CD4-positive, alpha-beta T cell (primary cell): ENCODE measurements at regions not wholly inside any gene's neighbourhood (a gene's known extent, or its start where the extent isn't known, plus 50 kb on each side); places are given as distances from the start of the nearest gene placed in this dataset.

ENCODE experiments used
- ATAC-seq: fragments of 200-7000 bp; cut with Tn5 transposase; one replicate; pipeline ENCODE4 v1.10.0; 2022; ENCODE audit warnings: mild to moderate bottlenecking; ENCODE audit not compliant: poor library complexity
- CTCF ChIA-PET: fragments of 350-600 bp; sonication (Branson Sonifier 250); formaldehyde crosslinking; loops from one replicate; lab custom pipeline; 2021; ENCODE audit warnings: antibody characterized with exemption, inconsistent platforms; lab: Charles Lee
- POLR2A ChIA-PET: fragments of 350-600 bp; sonication (Branson Sonifier 250); formaldehyde crosslinking; loops from one replicate; lab custom pipeline; 2021; ENCODE audit warnings: antibody characterized with exemption, inconsistent platforms; lab: Charles Lee
- DNase-seq, 14 experiments: peaks; one replicate each; pipeline ENCODE4 v3.0.0-alpha.2; 2013 to 2020; ENCODE audit warnings: mixed read lengths in 2 of 14
- H3K27ac ChIP-seq, 2 donors: one replicate each; pipeline versions ENCODE4 v1.5.1 to v1.7.0; 2013; ENCODE audit warnings: low read length in 2 of 2, low read depth in 1 of 2, mild to moderate bottlenecking in 1 of 2
- H3K27me3 ChIP-seq, 2 experiments: 1 replicate in 1 of 2; 2 replicates in 1 of 2; pipeline versions ENCODE4 v1.6.1 to v1.7.0; 2013; ENCODE audit warnings: low read length in 2 of 2, control low read depth in 1 of 2, mild to moderate bottlenecking in 1 of 2, moderate library complexity in 1 of 2; ENCODE audit not compliant: insufficient read depth in 2 of 2, control insufficient read depth in 1 of 2
- H3K36me3 ChIP-seq: one replicate; pipeline ENCODE4 v1.6.1; 2013; ENCODE audit warnings: low read length, control low read depth; ENCODE audit not compliant: insufficient read depth
- H3K4me1 ChIP-seq: one replicate; pipeline ENCODE4 v1.6.1; 2013; ENCODE audit warnings: low read length, control low read depth; ENCODE audit not compliant: insufficient read depth
- H3K4me3 ChIP-seq: one replicate; pipeline ENCODE4 v1.5.1; 2013; ENCODE audit warnings: mild to moderate bottlenecking, low read length, moderate library complexity
- H3K9me3 ChIP-seq, 2 experiments: 1 replicate in 1 of 2; 2 replicates in 1 of 2; pipeline versions ENCODE4 v1.6.1 to v1.7.0; 2013; ENCODE audit warnings: low read length in 2 of 2, mild to moderate bottlenecking in 2 of 2, control low read depth in 1 of 2, moderate library complexity in 1 of 2; ENCODE audit not compliant: control insufficient read depth in 1 of 2, insufficient read depth in 1 of 2
- H3K27ac Mint-ChIP-seq: one replicate; pipeline ENCODE4 v1.8.0; 2020; ENCODE audit warnings: mixed read lengths
- H3K27me3 Mint-ChIP-seq: one replicate; pipeline ENCODE4 v1.8.0; 2021; ENCODE audit warnings: mixed read lengths
- H3K36me3 Mint-ChIP-seq: one replicate; pipeline ENCODE4 v1.8.0; 2021; ENCODE audit warnings: low read depth, mixed read lengths
- H3K4me1 Mint-ChIP-seq: one replicate; pipeline ENCODE4 v1.8.0; 2021; ENCODE audit warnings: low read depth, mixed read lengths
- H3K4me3 Mint-ChIP-seq: one replicate; pipeline ENCODE4 v1.8.0; 2020; ENCODE audit warnings: mild to moderate bottlenecking, mixed read lengths
- H3K9me3 Mint-ChIP-seq: one replicate; pipeline ENCODE4 v1.8.0; 2020; ENCODE audit warnings: mixed read lengths
- intact Hi-C, 2 experiments: fragments of 100-400 bp; cut with DNase I in 1 of 2; cut with micrococcal nuclease in 1 of 2; formaldehyde crosslinking; loops; one replicate each; pipeline versions ENCODE4 v1.15.1 to v1.9.0; 2023 to 2025; cut with DNase I, micrococcal nuclease
- TF ChIP-seq, protein P1 (sequence below): fragments of 200-600 bp; IDR thresholded peaks from one replicate; pipeline ENCODE4 v1.8.0; 2022; ENCODE audit warnings: antibody characterized with exemption, mild to moderate bottlenecking

DNA sequence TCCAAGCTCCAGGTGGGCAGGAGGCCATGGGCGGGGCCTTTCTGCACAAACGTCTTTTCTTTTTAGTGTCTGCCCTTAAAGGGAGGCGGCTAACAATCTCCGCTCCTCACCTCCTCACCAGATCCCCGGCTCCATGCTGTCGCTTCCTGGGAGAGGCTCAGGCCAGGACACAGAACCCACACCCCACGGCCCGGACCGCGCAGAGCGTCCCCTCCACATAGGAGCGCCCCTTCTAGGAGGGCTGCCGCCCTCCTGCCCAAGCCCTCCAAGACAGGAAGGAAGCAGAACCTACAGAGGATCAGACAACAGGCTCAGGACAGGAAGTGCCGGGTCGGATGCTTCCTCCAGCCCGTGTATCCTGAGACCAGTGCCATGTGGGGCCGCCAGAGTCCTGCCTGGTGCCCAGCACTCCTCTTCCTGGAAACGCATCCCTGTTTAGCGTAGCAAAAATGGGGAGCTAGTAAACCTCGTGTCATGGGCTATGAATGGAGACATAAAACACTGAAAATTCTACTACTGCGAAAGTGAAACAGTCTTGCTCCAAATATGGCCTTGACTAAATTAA, 83.2 kb upstream of the ATP10A start:
- Histone ChIP-seq H3K4me1 (no peaks in the 10 kb centered on the region), H3K27me3 (no peaks in the 10 kb centered on the region), H3K27ac (no peak overlapping the region), H3K9me3 (peaks cover 0 to 9% of the 10 kb centered on the region in 2 experiments), H3K4me3 (no peak overlapping the region), H3K36me3 (no peaks in the 10 kb centered on the region)
- ChIA-PET POLR2A (no interaction called here), CTCF (no interaction called here)
- Mint-ChIP-seq H3K27me3 (no peaks in the 10 kb centered on the region), H3K27ac (no peak overlapping the region), H3K4me1 (no peaks in the 10 kb centered on the region), H3K9me3 (no peaks in the 10 kb centered on the region), H3K36me3 (no peaks in the 10 kb centered on the region), H3K4me3 (no peak overlapping the region)
- DNase-seq, result no peak
- intact Hi-C loops, result no loop called here
- TF ChIP-seq, protein P1, sequence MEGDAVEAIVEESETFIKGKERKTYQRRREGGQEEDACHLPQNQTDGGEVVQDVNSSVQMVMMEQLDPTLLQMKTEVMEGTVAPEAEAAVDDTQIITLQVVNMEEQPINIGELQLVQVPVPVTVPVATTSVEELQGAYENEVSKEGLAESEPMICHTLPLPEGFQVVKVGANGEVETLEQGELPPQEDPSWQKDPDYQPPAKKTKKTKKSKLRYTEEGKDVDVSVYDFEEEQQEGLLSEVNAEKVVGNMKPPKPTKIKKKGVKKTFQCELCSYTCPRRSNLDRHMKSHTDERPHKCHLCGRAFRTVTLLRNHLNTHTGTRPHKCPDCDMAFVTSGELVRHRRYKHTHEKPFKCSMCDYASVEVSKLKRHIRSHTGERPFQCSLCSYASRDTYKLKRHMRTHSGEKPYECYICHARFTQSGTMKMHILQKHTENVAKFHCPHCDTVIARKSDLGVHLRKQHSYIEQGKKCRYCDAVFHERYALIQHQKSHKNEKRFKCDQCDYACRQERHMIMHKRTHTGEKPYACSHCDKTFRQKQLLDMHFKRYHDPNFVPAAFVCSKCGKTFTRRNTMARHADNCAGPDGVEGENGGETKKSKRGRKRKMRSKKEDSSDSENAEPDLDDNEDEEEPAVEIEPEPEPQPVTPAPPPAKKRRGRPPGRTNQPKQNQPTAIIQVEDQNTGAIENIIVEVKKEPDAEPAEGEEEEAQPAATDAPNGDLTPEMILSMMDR, result no peak
- ATAC-seq, result no peak

DNA sequence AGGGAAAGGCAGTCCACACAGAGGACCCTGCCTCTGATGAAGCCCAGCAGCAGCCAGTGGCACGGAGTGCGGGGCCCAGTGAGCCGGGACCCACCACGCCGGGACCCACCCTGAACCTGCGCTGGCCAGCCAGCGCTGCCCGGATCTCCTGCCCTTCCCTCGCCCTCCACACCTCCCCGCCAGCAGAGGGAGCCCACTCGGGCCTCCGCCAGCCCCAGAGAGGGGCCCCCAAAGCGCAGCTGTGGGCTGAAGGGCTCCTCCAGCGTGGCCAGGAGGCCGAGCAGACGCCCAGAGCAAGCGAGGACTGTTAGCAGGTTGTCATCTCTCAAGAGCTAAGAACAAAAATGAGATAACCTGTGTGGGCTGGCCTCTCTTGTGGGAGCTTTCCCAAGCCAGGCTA, 81.3 kb upstream of the ATP10A start:
- Mint-ChIP-seq H3K4me1 (no peaks in the 10 kb centered on the region), H3K36me3 (no peaks in the 10 kb centered on the region), H3K9me3 (no peaks in the 10 kb centered on the region), H3K27ac (no peak overlapping the region), H3K27me3 (no peaks in the 10 kb centered on the region), H3K4me3 (no peak overlapping the region)
- H3K9me3 ChIP-seq, result peaks cover 0 to 5% of the 10 kb centered on the region in 2 experiments
- no peak overlapping the region for H3K27ac ChIP-seq
- no peaks in the 10 kb centered on the region for H3K4me1 ChIP-seq
- intact Hi-C loops, result no loop called here
- H3K36me3 ChIP-seq, result no peaks in the 10 kb centered on the region
- H3K27me3 ChIP-seq, result no peaks in the 10 kb centered on the region
- no peak for ATAC-seq
- DNase-seq, result no peak
- H3K4me3 ChIP-seq, result no peak overlapping the region
- TF ChIP-seq, protein P1, result no peak
- POLR2A ChIA-PET, result no interaction called here
- CTCF ChIA-PET, result no interaction called here

DNA sequence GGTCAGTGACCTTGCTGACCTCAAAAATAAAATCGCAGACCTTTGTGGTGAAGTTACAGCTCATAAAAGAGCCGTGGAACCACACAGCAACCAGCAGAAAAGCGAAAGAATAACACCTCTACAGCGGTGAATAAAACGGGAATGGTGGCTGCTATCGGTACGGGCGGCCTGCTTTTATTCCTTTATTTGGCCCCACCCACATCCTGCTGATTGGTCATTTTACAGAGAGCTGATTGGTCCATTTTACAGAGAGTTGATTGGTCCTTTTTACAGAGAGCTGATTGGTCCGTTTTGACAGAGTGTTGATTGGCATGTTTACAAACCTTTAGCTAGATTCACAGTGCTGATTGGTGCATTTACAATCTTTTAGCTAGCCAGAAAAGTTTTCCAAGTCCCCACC, 80.7 kb upstream of the ATP10A start:
- H3K4me3 ChIP-seq, result no peak overlapping the region
- Mint-ChIP-seq H3K27me3 (no peaks in the 10 kb centered on the region), H3K4me1 (no peaks in the 10 kb centered on the region), H3K4me3 (no peak overlapping the region), H3K9me3 (no peaks in the 10 kb centered on the region), H3K27ac (no peak overlapping the region), H3K36me3 (no peaks in the 10 kb centered on the region)
- no peak overlapping the region for H3K27ac ChIP-seq
- no peaks in the 10 kb centered on the region for H3K4me1 ChIP-seq
- H3K27me3 ChIP-seq, result no peaks in the 10 kb centered on the region
- CTCF ChIA-PET, result no interaction called here
- H3K36me3 ChIP-seq, result no peaks in the 10 kb centered on the region
- intact Hi-C loops, result no loop called here
- ATAC-seq (no peak), DNase-seq (no peak)
- peaks cover 0 to 5% of the 10 kb centered on the region in 2 experiments for H3K9me3 ChIP-seq
- POLR2A ChIA-PET, result no interaction called here
- TF ChIP-seq, protein P1, result no peak
